ENCODE measurements at regions not wholly inside any gene's neighbourhood (a gene's known extent, or its start where the extent isn't known, plus 50 kb on each side); places are given as distances from the start of the nearest gene placed in this dataset.

DNA sequence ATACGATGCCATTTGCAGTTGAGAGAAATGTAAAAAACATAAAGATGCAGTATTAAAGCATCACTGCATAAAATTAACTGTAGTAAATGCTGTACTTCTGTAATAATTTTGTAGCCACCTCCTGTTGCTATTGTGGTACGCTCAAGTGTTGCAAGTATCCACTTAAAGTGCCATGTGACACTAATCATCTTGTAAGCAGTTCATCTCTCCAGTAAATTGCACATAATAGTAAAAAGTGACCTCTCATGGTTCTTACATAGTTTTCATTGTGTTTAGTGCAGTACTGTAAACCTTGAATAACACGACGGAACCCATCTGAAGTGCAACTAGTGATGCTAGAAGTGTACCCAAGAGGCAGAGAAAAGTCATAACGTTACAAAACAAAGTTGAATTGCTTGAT lies 190.1 kb upstream of the VGLL2 start:
- TF ChIP-seq, protein P1, sequence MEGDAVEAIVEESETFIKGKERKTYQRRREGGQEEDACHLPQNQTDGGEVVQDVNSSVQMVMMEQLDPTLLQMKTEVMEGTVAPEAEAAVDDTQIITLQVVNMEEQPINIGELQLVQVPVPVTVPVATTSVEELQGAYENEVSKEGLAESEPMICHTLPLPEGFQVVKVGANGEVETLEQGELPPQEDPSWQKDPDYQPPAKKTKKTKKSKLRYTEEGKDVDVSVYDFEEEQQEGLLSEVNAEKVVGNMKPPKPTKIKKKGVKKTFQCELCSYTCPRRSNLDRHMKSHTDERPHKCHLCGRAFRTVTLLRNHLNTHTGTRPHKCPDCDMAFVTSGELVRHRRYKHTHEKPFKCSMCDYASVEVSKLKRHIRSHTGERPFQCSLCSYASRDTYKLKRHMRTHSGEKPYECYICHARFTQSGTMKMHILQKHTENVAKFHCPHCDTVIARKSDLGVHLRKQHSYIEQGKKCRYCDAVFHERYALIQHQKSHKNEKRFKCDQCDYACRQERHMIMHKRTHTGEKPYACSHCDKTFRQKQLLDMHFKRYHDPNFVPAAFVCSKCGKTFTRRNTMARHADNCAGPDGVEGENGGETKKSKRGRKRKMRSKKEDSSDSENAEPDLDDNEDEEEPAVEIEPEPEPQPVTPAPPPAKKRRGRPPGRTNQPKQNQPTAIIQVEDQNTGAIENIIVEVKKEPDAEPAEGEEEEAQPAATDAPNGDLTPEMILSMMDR (conservative IDR thresholded peaks at IDR 0.05) = no peak
- TF ChIP-seq EZH2 (IDR thresholded peaks at IDR 0.05; ENCODE audit: low read depth) = no peak
